B cell (primary cell): ENCODE measurements at regions not wholly inside any gene's neighbourhood (a gene's known extent, or its start where the extent isn't known, plus 50 kb on each side); places are given as distances from the start of the nearest gene placed in this dataset.

ENCODE experiments used
- CTCF ChIP-seq: fragments of 200-600 bp; IDR thresholded peaks from one replicate; pipeline ENCODE4 v1.8.0; 2022; ENCODE audit warnings: antibody characterized with exemption, mild to moderate bottlenecking
- EZH2 ChIP-seq: IDR thresholded peaks from 2 replicates; pipeline ENCODE4 v1.6.1; 2012; ENCODE audit warnings: borderline replicate concordance, low read depth, mild to moderate bottlenecking, moderate library complexity, low read length; ENCODE audit not compliant: insufficient read depth, poor library complexity, severe bottlenecking

GRCh38 chrX:5086388-5086787 lies 1142.3 kb downstream of the NLGN4X start:
- TF ChIP-seq CTCF (no peak), EZH2 (no peak)
